ENCODE measurements at regions not wholly inside any gene's neighbourhood (a gene's known extent, or its start where the extent isn't known, plus 50 kb on each side); places are given as distances from the start of the nearest gene placed in this dataset.

- no peak for TF ChIP-seq CTCF (IDR thresholded peaks at IDR 0.05 in 2 of 3, conservative IDR thresholded peaks at IDR 0.05 in 1 of 3; ENCODE audit: borderline replicate concordance in 1 of 3, insufficient read depth in 1 of 3, low read depth in 2 of 3, low read length in 2 of 3)
- TF ChIP-seq POLR2AphosphoS5 (IDR thresholded peaks at IDR 0.05; ENCODE audit: low read depth, low read length), result no peak
- no peak for TF ChIP-seq ZFX (IDR thresholded peaks at IDR 0.05)
- no peak for TF ChIP-seq ZNF274 (IDR thresholded peaks at IDR 0.05; ENCODE audit: low read depth, low read length)
- no peak for TF ChIP-seq ZBTB33 (IDR thresholded peaks at IDR 0.05; ENCODE audit: extremely low read depth, insufficient replicate concordance, low read length)
- no peak for TF ChIP-seq EZH2 (IDR thresholded peaks at IDR 0.05)
- TF ChIP-seq POLR2A (IDR thresholded peaks at IDR 0.05; ENCODE audit: borderline replicate concordance, extremely low read depth, insufficient read depth, insufficient read length), result no peak
- TF ChIP-seq JUND (IDR thresholded peaks at IDR 0.05), result no peak
These were observed 186.6 kb upstream of the ZFHX3 start for GRCh38 chr16:73234496-73234895.
